HG02678 (cell line): ENCODE measurements at regions not wholly inside any gene's neighbourhood (a gene's known extent, or its start where the extent isn't known, plus 50 kb on each side); places are given as distances from the start of the nearest gene placed in this dataset.
A peak's percentile ranks its signal among the peaks of the same experiment; 100 is the strongest.
"Not testable (repeated sequence)": the region's sequence is repeated elsewhere in the genome, so short reads cannot be mapped to it uniquely, and the experiment has no call there.

Source experiments
- ATAC-seq: cut with Tn5 transposase; IDR thresholded peaks from one replicate; pipeline ENCODE4 v1.9.1; 2021; ENCODE audit warnings: mild to moderate bottlenecking, moderate library complexity; ENCODE audit not compliant: unreplicated experiment

GRCh38 chr4:64857198-64857597 is 447.9 kb upstream of the TECRL start:
- no peak for ATAC-seq

- no peak for ATAC-seq
These were observed 437.2 kb upstream of the TECRL start for GRCh38 chr4:64846417-64846816.

GRCh38 chr4:64829749-64830148 is 420.5 kb upstream of the TECRL start:
- ATAC-seq = no peak

GRCh38 chr4:64824591-64824990 is 415.3 kb upstream of the TECRL start:
- no peak for ATAC-seq

- no peak for ATAC-seq
These were observed 413.2 kb upstream of the TECRL start for GRCh38 chr4:64822405-64822804.

GRCh38 chr4:64821219-64821976 is 412.1 kb upstream of the TECRL start:
- ATAC-seq = no peak

- no peak for ATAC-seq
These were observed 405.4 kb upstream of the TECRL start for GRCh38 chr4:64814616-64815015.

- ATAC-seq = no peak
These were observed 398.6 kb upstream of the TECRL start for GRCh38 chr4:64807821-64808220.

GRCh38 chr4:64799751-64800150 is 390.5 kb upstream of the TECRL start:
- no peak for ATAC-seq

GRCh38 chr4:64798828-64799227 is 389.6 kb upstream of the TECRL start:
- not testable (repeated sequence) for ATAC-seq

- no peak for ATAC-seq
These were observed 387.3 kb upstream of the TECRL start for GRCh38 chr4:64796581-64796980.

- ATAC-seq = no peak
These were observed 374.9 kb upstream of the TECRL start for GRCh38 chr4:64784125-64784524.

GRCh38 chr4:64781737-64782326 is 372.6 kb upstream of the TECRL start:
- peak; percentile 58 for ATAC-seq

GRCh38 chr4:64780664-64781063 is 371.4 kb upstream of the TECRL start:
- no peak for ATAC-seq

- ATAC-seq = no peak
These were observed 368.0 kb upstream of the TECRL start for GRCh38 chr4:64777286-64777685.

GRCh38 chr4:64776820-64777219 is 367.6 kb upstream of the TECRL start:
- no peak for ATAC-seq

GRCh38 chr4:64774626-64775025 is 365.4 kb upstream of the TECRL start:
- ATAC-seq = no peak

- ATAC-seq = no peak
These were observed 361.9 kb upstream of the TECRL start for GRCh38 chr4:64771149-64771548.

GRCh38 chr4:64767547-64767946 is 358.3 kb upstream of the TECRL start:
- ATAC-seq = no peak

- no peak for ATAC-seq
These were observed 357.3 kb upstream of the TECRL start for GRCh38 chr4:64766565-64766964.

- ATAC-seq = no peak
These were observed 346.8 kb upstream of the TECRL start for GRCh38 chr4:64756016-64756415.

GRCh38 chr4:64747919-64748715 is 338.9 kb upstream of the TECRL start:
- no peak for ATAC-seq
